Kidney capillary endothelial cell (primary cell): ENCODE measurements at regions not wholly inside any gene's neighbourhood (a gene's known extent, or its start where the extent isn't known, plus 50 kb on each side); places are given as distances from the start of the nearest gene placed in this dataset.
A peak's percentile ranks its signal among the peaks of the same experiment; 100 is the strongest.
"Not testable (repeated sequence)": the region's sequence is repeated elsewhere in the genome, so short reads cannot be mapped to it uniquely, and the experiment has no call there.

Source experiments
- DNase-seq: peaks from one replicate; pipeline ENCODE4 v3.0.0-alpha.2; 2018; ENCODE audit warnings: low spot score

DNA sequence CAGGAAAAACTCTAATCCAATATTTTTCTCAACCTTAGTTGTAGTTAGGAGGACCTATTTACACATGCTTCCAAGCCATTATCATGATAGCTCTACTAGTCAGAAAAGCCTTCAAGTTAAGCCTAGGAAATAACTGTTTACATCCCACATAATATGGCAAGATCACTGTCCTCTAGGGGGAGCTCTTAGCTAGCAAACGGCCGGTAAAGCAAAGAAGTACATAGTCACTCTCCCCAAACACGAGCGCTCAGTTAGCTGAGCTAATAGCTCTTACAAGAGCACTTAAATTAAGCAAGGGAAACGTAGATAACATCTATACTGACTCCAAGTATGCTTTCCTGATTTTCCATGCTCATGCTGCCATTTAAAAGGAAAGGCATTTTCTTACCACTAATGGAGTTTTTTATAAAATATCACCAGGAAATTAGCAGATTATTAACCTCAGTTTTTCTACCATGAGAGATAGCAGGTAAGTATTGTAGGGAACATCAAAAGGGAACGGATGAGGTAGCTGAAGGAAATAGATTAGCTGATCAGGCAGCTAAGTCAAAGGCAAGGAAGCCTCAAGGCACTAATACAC is 100.6 kb upstream of the PABPC3 start:
- DNase-seq: peak; percentile 76

GRCh38 chr13:24997367-24997967 is 98.5 kb upstream of the PABPC3 start:
- peak; percentile 40 for DNase-seq

DNA sequence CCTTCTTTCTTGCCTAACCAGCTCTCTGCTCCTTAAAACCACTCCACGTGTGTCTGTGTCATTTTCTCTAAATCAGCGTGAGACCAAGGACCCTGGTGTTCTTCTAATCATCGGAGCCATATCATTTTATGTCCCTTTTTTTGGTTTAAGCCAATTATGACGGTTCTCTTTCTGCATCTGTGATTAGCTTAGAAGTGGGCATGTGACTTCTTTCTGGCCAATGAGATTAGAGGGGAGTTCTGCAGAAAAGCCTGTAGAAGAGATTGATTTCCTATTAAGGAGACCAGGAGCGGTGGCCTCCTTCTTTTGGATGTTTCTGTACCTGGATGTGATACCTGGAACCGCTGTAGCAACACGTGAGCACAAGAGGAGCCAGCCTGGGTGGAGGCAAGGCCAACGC is 97.5 kb upstream of the PABPC3 start:
- DNase-seq: no peak

GRCh38 chr13:25001476-25002206 is 94.3 kb upstream of the PABPC3 start:
- no peak for DNase-seq

GRCh38 chr13:25002311-25002710 is 93.6 kb upstream of the PABPC3 start:
- not testable (repeated sequence) for DNase-seq

DNA sequence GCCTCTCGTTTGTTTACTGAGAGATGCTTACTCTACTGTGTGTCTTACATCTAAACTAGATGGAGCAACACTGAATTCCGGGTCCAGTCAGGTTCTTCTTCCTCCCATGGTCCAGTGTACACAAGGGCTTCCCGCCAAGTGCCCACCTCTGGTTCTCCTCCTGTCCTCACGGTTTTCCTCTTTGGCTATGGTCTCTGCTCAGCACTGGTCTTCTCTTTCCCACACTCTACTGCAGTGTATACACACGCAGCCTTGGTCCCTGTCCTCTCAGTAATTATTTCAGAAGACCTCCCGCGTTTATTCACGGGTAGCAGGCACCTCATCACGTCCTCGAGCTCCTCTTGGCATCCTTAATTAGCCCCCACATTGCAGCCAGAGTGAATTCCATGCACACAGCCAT is 91.4 kb upstream of the PABPC3 start:
- not testable (repeated sequence) for DNase-seq

DNA sequence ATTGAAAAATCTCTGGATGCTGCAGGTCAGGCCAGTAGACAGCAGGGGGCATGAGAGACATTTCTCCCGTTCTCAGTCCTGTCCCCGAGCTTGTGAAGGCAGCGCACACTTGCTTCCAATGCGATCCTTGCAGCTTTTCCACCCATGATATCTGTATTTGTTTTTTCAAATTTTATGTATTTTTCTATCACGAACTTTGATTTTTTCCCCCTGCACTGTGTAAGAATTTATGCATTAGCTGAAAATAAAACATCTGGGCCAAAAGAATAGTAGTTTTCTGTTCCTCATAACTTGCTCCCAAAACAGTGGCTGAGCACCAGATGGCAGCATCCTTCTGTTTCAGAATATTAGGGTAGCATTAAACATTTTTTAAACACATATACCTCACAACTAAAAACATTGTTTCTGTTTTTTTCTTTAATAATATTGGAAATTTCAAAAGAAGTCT is 90.9 kb upstream of the PABPC3 start:
- peak; percentile 16 for DNase-seq

GRCh38 chr13:25007389-25007788 is 88.5 kb upstream of the PABPC3 start:
- not testable (repeated sequence) for DNase-seq

- DNase-seq: not testable (repeated sequence)
These were observed 81.5 kb upstream of the PABPC3 start for GRCh38 chr13:25014398-25014973.

GRCh38 chr13:25017176-25017575 is 78.8 kb upstream of the PABPC3 start:
- not testable (repeated sequence) for DNase-seq

DNA sequence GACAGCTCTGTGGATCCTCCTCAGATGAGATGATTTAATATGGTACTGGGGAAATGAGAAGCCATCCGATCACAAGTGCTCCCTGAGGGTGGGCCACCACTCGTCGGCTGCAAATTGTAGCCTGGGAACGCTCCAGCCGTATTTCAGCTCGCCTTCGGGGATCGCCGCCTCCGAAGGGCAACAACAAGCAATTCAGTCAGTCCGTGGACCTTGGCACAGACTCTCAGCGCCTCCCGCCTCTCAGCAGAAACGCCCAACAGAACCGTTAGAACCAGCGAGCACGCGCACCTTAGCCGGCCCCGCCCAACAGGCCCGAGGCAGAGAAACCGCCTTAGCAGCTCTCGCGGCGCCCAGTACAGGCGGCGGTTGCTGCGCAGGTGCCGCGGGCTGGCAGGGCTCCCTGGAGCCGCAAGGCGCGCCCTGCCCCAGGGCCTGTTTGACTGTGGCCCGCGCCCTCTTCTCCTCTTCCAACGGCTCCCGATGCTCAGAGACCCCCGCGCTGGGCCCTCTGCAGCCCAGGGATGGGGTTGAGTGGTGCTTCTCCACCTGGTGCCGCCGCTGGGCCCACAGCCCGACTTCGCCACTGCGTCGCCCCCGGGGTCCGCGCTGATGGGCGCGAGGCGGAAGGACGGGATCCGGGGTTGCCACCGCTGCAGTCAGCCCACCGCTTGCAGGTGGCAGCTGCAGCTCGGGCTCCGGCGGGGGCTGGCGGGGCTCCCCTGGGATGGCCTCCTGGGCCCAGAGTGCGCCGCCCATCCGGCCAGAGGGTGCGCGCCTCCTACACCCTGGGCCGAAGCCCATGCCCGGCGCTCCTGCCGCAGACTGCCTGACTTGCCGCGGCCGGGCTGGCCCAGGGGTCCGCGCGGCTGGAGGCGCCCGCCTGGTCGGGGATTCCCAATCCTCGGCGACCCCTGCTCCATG is 77.9 kb upstream of the PABPC3 start:
- not testable (repeated sequence) for DNase-seq

DNA sequence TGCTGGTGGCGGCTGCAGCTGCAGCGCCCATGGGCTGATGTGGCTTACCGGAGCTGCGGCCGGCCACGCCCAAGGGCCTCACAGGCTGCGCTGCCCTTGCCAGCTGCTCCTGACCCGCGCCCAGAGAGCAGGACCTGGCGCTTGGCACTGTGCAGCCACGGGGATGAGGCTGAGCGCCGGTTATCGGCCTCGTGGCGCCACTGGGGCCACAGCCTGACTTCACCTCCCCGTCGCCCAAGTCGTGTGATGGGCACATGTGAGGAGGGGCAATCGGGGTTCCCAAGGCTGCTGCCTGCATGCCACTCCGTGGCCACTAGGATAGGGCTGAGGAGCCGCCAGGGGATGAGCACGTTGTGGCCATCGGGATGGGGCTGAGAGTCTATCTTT is 77.2 kb upstream of the PABPC3 start:
- DNase-seq: no peak

DNA sequence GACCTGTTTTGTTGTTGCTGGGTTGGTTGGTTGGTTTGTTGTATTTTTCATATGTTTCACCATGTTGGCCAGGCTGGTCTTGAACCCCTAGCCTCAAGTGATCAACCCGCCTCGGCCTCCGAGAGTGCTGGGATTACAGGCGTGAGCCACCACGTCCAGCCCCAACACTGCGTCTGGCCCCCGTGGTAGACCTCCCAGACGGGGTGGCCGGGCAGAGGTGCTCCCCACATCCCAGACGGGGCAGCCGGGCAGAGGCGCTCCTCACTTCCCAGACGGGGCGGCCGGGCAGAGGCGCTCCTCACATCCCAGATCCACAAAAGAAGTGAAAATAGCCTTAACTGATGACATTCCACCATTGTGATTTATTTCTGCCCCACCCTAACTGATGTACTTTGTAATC is 76.2 kb upstream of the PABPC3 start:
- DNase-seq: not testable (repeated sequence)

DNA sequence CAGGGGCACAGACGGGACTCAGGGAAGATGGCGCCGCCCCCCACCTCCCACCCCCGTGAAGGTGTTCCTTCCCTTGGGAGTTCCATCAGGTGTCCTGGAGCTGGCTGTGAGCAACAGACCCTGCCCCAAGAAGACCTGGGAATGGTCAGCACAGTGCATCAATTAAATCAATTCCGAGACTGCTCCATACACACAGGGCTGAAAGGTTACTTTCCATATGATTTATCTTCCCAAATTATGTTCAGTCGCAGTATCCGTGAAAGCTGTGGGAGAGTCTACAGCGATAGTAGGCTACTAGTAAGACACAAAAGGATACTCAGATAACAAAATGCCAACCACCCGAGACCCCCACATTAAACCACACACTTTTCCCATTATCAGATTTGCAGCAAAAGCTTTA is 71.8 kb upstream of the PABPC3 start:
- DNase-seq: no peak

DNA sequence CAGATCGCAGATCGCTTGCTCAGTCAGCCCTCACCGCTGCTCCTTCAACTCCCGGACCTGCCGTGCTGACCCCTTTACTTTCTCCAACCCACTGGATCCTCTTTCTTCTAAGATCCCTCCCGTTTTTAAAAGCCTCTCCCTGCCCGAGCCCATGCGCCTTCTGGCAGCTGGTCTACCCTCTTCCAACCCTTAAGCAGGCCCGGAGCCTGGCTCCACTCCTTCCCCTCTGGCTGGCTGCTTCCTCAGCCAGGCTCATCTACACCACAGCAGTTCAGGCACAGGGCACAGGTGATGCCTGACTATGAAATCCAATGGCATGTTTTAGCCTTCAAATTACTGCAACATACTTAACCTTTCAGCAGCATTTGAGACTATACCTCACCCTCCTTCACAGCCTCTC is 63.8 kb upstream of the PABPC3 start:
- DNase-seq: no peak

DNA sequence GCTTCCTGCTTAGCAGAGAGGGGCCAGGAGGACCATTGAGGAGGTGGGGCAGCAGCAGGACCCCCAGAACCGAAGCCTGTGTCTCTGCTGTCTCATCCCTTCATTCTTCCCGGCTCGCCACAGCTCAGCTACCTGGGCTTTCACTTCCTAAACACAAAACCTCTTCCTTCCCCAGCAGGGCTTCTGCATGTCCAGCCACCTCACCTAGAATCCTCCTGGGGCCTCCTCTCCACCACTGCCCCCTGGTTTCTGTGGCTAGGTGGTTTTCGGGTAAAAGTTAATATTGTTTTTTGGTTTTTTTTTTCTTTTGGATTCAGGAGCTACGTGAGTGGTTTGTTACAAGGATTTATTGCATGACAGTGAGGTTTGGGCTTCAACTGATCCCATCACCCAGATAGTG is 61.8 kb upstream of the PABPC3 start:
- no peak for DNase-seq

DNA sequence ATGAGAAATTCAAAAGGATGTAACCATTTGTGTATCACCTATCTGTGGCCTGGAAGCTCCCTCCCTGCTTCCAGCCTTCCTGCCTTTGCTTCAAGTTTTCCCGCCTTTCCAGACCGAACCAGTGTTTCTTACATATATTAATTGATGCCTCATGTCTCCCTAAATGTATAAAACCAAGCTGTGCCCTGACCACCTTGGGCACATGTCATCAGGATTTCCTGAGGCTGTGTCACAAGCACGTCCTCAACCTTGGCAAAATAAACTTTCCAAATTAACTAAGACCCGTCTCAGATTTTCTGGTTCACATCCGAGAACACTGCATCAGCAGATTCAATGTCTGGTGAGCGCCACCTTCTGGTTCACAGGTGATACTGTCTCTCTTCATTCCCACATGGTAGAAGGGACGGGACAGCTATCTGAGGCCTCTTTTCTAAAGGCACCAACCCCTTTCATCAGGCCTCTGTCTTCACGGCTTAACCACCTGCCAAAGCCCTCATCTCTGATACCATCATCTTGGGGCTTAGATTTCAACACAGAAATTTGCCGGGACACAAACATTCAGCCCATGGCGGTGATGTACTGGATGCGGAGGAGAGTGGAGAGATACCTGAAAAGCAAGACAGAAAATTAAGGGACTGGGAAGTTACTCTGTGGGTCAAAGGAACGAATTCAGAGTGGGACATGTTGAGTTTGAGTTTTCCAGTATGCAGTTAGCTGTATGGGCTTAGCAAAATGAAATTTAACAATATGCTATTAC is 58.7 kb upstream of the PABPC3 start:
- peak; percentile 46 for DNase-seq

DNA sequence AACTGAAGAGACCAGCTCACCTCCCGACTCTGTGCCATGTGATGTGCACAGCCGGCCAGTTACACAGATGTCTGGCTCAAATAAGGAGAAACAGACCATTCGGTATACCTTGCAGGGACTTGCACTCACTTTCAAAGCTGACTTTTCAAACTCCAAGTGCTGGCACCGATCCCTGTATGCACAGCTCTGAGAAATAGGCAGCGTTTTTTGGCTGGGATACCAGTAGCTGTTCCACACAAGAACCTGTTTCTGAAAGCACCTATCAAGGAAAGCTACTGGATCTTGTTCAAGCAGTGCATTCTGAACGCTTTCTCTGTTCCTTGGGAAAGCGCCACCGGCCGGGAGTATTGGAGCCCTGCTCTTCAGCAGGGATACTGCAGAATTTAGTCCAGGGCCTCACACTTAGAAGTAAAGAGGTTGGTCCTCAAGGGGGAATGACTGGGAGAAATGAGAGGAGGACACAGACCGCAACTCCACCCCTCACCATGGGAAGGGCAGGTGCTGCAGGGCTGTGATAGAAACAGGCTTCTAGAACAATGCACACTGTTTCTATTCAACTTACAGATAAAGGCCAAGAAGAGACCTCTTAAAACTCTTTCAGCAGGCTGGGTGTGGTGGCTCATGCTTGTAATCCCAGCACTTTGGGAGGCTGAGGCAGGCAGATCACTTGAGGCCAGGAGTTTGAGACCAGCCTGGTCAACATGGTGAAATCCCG is 53.6 kb upstream of the PABPC3 start:
- no peak for DNase-seq

GRCh38 chr13:25044071-25044470 is 51.9 kb upstream of the PABPC3 start:
- no peak for DNase-seq
